Transverse colon (tissue), 3 donors: ENCODE measurements at regions not wholly inside any gene's neighbourhood (a gene's known extent, or its start where the extent isn't known, plus 50 kb on each side); places are given as distances from the start of the nearest gene placed in this dataset.

ENCODE experiments used
- CTCF ChIP-seq, 5 experiments: fragments of 200-600 bp in 3 of 5; fragments of 450-650 bp in 2 of 5; sonication (generic) in 3 of 5; IDR thresholded peaks; 1 replicate in 2 of 5; 2 replicates in 3 of 5; pipeline ENCODE4 v1.5.1; 2016 to 2017; ENCODE audit warnings: antibody characterized with exemption in 5 of 5, inconsistent platforms in 3 of 5, mild to moderate bottlenecking in 2 of 5, moderate library complexity in 1 of 5
- EP300 ChIP-seq: sonication (generic); formaldehyde crosslinking; IDR thresholded peaks from one replicate; pipeline ENCODE4 v1.6.1; 2017; ENCODE audit warnings: antibody characterized with exemption, low read depth

GRCh38 chr13:111407381-111408131, 87.1 kb downstream of the TEX29 start:
- TF ChIP-seq CTCF (IDR thresholded peaks at IDR 0.05) (no peak), EP300 (no peak)
